OCI-LY3 (cell line): ENCODE measurements at regions not wholly inside any gene's neighbourhood (a gene's known extent, or its start where the extent isn't known, plus 50 kb on each side); places are given as distances from the start of the nearest gene placed in this dataset.

Experiments
- H2AFZ ChIP-seq: fragments of 200-600, 300-600 bp; shearing (Covaris generic); 2 replicates; pipeline ENCODE4 v1.6.0; 2014; ENCODE audit warnings: antibody characterized with exemption, low read depth, low read length
- H3K27ac ChIP-seq: fragments of 200-600, 300-600 bp; sonication (generic); 2 replicates; pipeline ENCODE4 v1.5.1; 2014; ENCODE audit warnings: mild to moderate bottlenecking, low read length, moderate library complexity, mixed read lengths
- H3K27me3 ChIP-seq: fragments of 200-600, 300-600 bp; sonication (generic); 2 replicates; pipeline ENCODE4 v1.6.1; 2014; ENCODE audit warnings: low read depth, low read length, mixed read lengths
- H3K36me3 ChIP-seq: fragments of 200-600, 300-600 bp; sonication (generic); replicated peaks from 2 replicates; pipeline ENCODE3; 2014; ENCODE audit warnings: low read depth, low read length, mixed read lengths
- H3K4me1 ChIP-seq: fragments of 300-600, 200-600 bp; sonication (generic); 2 replicates; pipeline ENCODE4 v1.6.1; 2014; ENCODE audit warnings: low read length, mixed read lengths
- H3K4me2 ChIP-seq: fragments of 200-600, 300-600 bp; sonication (generic); 2 replicates; pipeline ENCODE4 v1.6.1; 2014; ENCODE audit warnings: low read length, mixed read lengths
- H3K4me3 ChIP-seq: fragments of 300-600, 200-600 bp; sonication (generic); 2 replicates; pipeline ENCODE4 v1.5.1; 2014; ENCODE audit warnings: antibody characterized with exemption, mild to moderate bottlenecking, low read length, moderate library complexity
- H3K79me2 ChIP-seq: fragments of 300-600, 200-600 bp; shearing (Covaris generic); 2 replicates; pipeline ENCODE4 v1.6.1; 2014; ENCODE audit warnings: mild to moderate bottlenecking, low read length, mixed read lengths
- H3K9ac ChIP-seq: fragments of 300-600, 200-600 bp; shearing (Covaris generic); 2 replicates; pipeline ENCODE4 v1.6.0; 2014; ENCODE audit warnings: mild to moderate bottlenecking, low read length, moderate library complexity
- H3K9me3 ChIP-seq: fragments of 200-600, 300-600 bp; shearing (Covaris generic); 2 replicates; pipeline ENCODE4 v1.6.1; 2014; ENCODE audit warnings: low read length, mixed read lengths; ENCODE audit not compliant: insufficient read depth
- H4K20me1 ChIP-seq: fragments of 200-600, 300-600 bp; sonication (generic); 2 replicates; pipeline ENCODE4 v1.6.1; 2016; ENCODE audit warnings: low read length, mixed read lengths; ENCODE audit not compliant: insufficient read depth
- EZH2phosphoT487 ChIP-seq: fragments of 200-600 bp; shearing (Covaris generic); IDR thresholded peaks from 2 replicates; pipeline ENCODE4 v1.6.1; 2018; ENCODE audit warnings: antibody characterized with exemption, mixed run types, low read depth
- TF ChIP-seq, protein P1 (sequence below): fragments of 200-600, 300-600 bp; sonication (generic); IDR thresholded peaks from 2 replicates; pipeline ENCODE4 v1.5.1; 2014; ENCODE audit warnings: antibody characterized with exemption, low read length, low read depth

DNA sequence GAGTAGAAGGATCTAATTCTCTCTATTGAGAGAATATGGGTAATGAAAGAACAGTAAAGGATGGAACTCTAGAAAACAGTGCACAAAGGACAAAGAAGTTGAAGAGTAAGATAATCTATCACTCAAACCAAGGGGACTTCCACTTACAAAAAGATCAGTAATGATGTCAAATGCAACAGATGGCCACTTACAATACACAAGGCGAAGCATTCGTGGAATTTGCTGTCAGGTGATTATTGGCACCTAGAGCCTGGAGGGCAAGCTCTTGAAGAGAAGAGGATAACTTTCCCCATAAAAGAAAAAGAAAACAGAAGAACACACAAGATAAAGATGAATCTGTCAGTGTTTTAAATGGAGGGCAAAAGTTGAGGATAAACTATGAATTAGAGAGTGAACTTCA is 256.0 kb upstream of the TCF21 start:
- Histone ChIP-seq H3K9me3 (no peaks in the 10 kb centered on the region), H2AFZ (no peak overlapping the region), H3K27me3 (no peaks in the 10 kb centered on the region), H3K4me2 (no peak overlapping the region), H3K79me2 (no peaks in the 10 kb centered on the region), H3K9ac (no peak overlapping the region), H3K36me3 (no peaks in the 10 kb centered on the region), H4K20me1 (no peaks in the 10 kb centered on the region), H3K4me3 (no peak overlapping the region), H3K4me1 (no peaks in the 10 kb centered on the region), H3K27ac (no peak overlapping the region)
- TF ChIP-seq, protein P1, sequence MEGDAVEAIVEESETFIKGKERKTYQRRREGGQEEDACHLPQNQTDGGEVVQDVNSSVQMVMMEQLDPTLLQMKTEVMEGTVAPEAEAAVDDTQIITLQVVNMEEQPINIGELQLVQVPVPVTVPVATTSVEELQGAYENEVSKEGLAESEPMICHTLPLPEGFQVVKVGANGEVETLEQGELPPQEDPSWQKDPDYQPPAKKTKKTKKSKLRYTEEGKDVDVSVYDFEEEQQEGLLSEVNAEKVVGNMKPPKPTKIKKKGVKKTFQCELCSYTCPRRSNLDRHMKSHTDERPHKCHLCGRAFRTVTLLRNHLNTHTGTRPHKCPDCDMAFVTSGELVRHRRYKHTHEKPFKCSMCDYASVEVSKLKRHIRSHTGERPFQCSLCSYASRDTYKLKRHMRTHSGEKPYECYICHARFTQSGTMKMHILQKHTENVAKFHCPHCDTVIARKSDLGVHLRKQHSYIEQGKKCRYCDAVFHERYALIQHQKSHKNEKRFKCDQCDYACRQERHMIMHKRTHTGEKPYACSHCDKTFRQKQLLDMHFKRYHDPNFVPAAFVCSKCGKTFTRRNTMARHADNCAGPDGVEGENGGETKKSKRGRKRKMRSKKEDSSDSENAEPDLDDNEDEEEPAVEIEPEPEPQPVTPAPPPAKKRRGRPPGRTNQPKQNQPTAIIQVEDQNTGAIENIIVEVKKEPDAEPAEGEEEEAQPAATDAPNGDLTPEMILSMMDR, result no peak
- TF ChIP-seq EZH2phosphoT487, result no peak

DNA sequence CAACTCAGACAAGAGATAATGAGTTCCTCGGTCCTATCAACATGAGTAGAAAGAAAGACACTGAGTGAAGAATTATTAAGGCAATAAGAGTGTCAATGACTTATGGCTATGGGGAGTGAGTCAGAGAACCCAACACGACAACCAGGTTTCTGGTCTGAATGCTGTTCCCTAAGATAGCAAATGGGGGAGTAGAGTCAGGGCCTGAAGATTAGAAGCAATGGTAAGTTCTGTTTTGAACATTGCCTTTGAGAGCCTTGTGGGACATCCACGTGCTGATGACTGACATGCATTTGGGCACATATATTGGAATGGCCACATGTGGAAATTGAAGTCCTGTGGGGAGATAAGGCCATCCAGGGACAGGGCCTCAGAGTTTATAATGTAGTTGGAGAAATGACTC is 254.4 kb upstream of the TCF21 start:
- TF ChIP-seq, protein P1, result no peak
- no peak for TF ChIP-seq EZH2phosphoT487

DNA sequence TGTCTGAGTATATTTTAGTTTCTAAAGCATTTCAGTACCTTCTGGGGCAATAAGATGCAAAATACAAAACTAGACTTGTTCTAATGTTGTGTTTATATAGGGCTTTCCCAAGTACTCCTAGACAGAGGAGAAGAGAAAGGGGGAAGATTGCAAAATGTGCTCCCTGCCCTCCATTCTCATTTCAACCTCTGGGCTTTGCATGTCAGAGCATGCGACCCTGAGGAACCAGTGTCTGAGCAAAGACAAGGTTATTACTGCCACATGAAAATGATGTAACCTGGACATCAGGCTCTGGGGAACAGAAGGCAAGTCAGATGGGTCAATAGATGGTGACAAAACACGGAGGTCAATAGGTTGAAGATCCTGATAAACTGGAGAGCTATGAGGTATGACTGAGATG is 253.5 kb upstream of the TCF21 start:
- H3K4me3 ChIP-seq, result no peak overlapping the region
- H3K9me3 ChIP-seq, result no peaks in the 10 kb centered on the region
- H3K4me2 ChIP-seq, result no peak overlapping the region
- no peaks in the 10 kb centered on the region for H3K36me3 ChIP-seq
- no peak overlapping the region for H3K9ac ChIP-seq
- TF ChIP-seq, protein P1, result no peak
- no peak for TF ChIP-seq EZH2phosphoT487
- no peaks in the 10 kb centered on the region for H4K20me1 ChIP-seq
- no peak overlapping the region for H2AFZ ChIP-seq
- no peaks in the 10 kb centered on the region for H3K4me1 ChIP-seq
- H3K27me3 ChIP-seq, result no peaks in the 10 kb centered on the region
- H3K79me2 ChIP-seq, result no peaks in the 10 kb centered on the region
- H3K27ac ChIP-seq, result no peak overlapping the region

More for the DNA sequence above, 254.4 kb upstream of the TCF21 start:
- Histone ChIP-seq H2AFZ (no peak overlapping the region), H3K27me3 (no peaks in the 10 kb centered on the region), H3K27ac (no peak overlapping the region), H3K36me3 (no peaks in the 10 kb centered on the region), H4K20me1 (no peaks in the 10 kb centered on the region), H3K79me2 (no peaks in the 10 kb centered on the region), H3K9ac (no peak overlapping the region), H3K4me2 (no peak overlapping the region), H3K4me1 (no peaks in the 10 kb centered on the region), H3K4me3 (no peak overlapping the region), H3K9me3 (no peaks in the 10 kb centered on the region)

DNA sequence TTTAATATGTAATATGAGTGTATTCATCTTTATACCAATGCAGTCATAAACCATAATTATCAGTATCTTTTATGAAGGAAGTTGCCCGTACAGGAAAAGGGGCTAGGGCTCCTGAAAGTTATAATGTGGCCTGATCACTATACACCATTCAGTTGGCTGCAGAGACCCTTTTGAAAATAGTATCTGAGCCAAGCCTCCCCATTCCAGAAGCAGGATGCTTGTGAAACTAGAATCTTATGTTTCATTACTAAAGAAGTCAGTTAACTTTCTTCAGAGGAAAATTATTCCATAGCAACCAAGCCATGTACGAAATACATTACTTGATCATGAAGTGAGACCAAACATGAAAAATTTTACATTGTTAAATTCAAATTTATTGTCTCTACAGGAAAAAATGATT is 251.5 kb upstream of the TCF21 start:
- H4K20me1 ChIP-seq, result no peaks in the 10 kb centered on the region
- no peak overlapping the region for H3K4me2 ChIP-seq
- H3K27ac ChIP-seq, result no peak overlapping the region
- H3K36me3 ChIP-seq, result no peaks in the 10 kb centered on the region
- H3K27me3 ChIP-seq, result no peaks in the 10 kb centered on the region
- H3K4me3 ChIP-seq, result no peak overlapping the region
- TF ChIP-seq, protein P1, result no peak
- TF ChIP-seq EZH2phosphoT487, result no peak
- H3K4me1 ChIP-seq, result no peaks in the 10 kb centered on the region
- H2AFZ ChIP-seq, result no peak overlapping the region
- no peaks in the 10 kb centered on the region for H3K9me3 ChIP-seq
- no peaks in the 10 kb centered on the region for H3K79me2 ChIP-seq
- H3K9ac ChIP-seq, result no peak overlapping the region
